ENCODE measurements at regions not wholly inside any gene's neighbourhood (a gene's known extent, or its start where the extent isn't known, plus 50 kb on each side); places are given as distances from the start of the nearest gene placed in this dataset.
"Not testable (repeated sequence)": the region's sequence is repeated elsewhere in the genome, so short reads cannot be mapped to it uniquely, and the experiment has no call there.

DNA sequence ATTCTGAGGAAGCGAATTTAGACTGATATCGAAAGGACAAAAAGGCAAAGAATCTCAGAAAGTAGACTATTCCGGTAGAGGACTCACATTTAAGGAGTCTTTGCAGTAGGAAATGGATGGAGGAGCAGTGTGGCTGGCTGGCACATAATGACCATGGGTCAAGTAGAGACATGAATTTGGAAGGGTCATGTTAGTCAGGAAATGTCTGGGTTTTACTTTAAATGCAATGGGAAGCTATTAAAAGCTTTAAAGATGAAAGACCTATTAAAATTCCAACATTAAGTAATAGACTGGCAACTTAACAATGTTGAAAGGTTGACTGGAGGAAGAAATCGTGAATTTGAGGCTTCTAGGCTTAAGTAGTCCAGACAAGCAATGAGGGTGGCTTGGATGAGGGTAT is 90.0 kb upstream of the SEMA3C start:
- H3K27ac ChIP-seq (ENCODE audit: low read depth, low read length): no peak overlapping the region
- no peak overlapping the region for H3K4me3 ChIP-seq (ENCODE audit: low read depth, low read length)
- WGBS (ENCODE audit: insufficient coverage): 98% methylated on average over 4 of the region's 4 CpGs
- peaks cover 3% of the 10 kb centered on the region for H3K9me3 ChIP-seq (ENCODE audit: control insufficient read depth, insufficient read depth, low read length)
- no peaks in the 10 kb centered on the region for H3K27me3 ChIP-seq (ENCODE audit: control insufficient read depth, insufficient read depth, low read length)
- H3K4me1 ChIP-seq (ENCODE audit: control insufficient read depth, insufficient read depth, low read length): no peaks in the 10 kb centered on the region
- no peaks in the 10 kb centered on the region for H3K36me3 ChIP-seq (ENCODE audit: control insufficient read depth, insufficient read depth, low read length)
- DNase-seq (ENCODE audit: low read depth in 4 of 6, low spot score in 6 of 6): no peak

- no peak overlapping the region for H3K4me3 ChIP-seq (ENCODE audit: low read depth, low read length)
- WGBS (ENCODE audit: insufficient coverage): no CpG with 5 or more reads among the region's 2 CpGs
- no peak overlapping the region for H3K27ac ChIP-seq (ENCODE audit: low read depth, low read length)
- no peaks in the 10 kb centered on the region for H3K36me3 ChIP-seq (ENCODE audit: control insufficient read depth, insufficient read depth, low read length)
- no peak for DNase-seq (ENCODE audit: low read depth in 4 of 6, low spot score in 6 of 6)
- peaks cover 3% of the 10 kb centered on the region for H3K9me3 ChIP-seq (ENCODE audit: control insufficient read depth, insufficient read depth, low read length)
- H3K4me1 ChIP-seq (ENCODE audit: control insufficient read depth, insufficient read depth, low read length): no peaks in the 10 kb centered on the region
- no peaks in the 10 kb centered on the region for H3K27me3 ChIP-seq (ENCODE audit: control insufficient read depth, insufficient read depth, low read length)
These were observed 88.2 kb upstream of the SEMA3C start for GRCh38 chr7:81007051-81007450.

- no peak for DNase-seq (ENCODE audit: low read depth in 4 of 6, low spot score in 6 of 6)
- WGBS (ENCODE audit: insufficient coverage): 93% methylated on average over 3 of the region's 5 CpGs
- H3K27me3 ChIP-seq (ENCODE audit: control insufficient read depth, insufficient read depth, low read length): no peaks in the 10 kb centered on the region
These were observed 86.4 kb upstream of the SEMA3C start for GRCh38 chr7:81005254-81005653.

GRCh38 chr7:81004098-81004497 is 85.2 kb upstream of the SEMA3C start:
- Histone ChIP-seq H3K9me3 (ENCODE audit: control insufficient read depth, insufficient read depth, low read length) (no peaks in the 10 kb centered on the region), H3K36me3 (ENCODE audit: control insufficient read depth, insufficient read depth, low read length) (no peaks in the 10 kb centered on the region), H3K27me3 (ENCODE audit: control insufficient read depth, insufficient read depth, low read length) (no peaks in the 10 kb centered on the region), H3K4me3 (ENCODE audit: low read depth, low read length) (no peak overlapping the region), H3K4me1 (ENCODE audit: control insufficient read depth, insufficient read depth, low read length) (no peaks in the 10 kb centered on the region), H3K27ac (ENCODE audit: low read depth, low read length) (no peak overlapping the region)
- WGBS (ENCODE audit: insufficient coverage): no CpG with 5 or more reads among the region's 1 CpG
- DNase-seq (ENCODE audit: low read depth in 4 of 6, low spot score in 6 of 6): no peak

More at GRCh38 chr7:81005254-81005653, 86.4 kb upstream of the SEMA3C start:
- no peak overlapping the region for H3K27ac ChIP-seq (ENCODE audit: low read depth, low read length)
- no peaks in the 10 kb centered on the region for H3K9me3 ChIP-seq (ENCODE audit: control insufficient read depth, insufficient read depth, low read length)
- no peak overlapping the region for H3K4me3 ChIP-seq (ENCODE audit: low read depth, low read length)
- no peaks in the 10 kb centered on the region for H3K36me3 ChIP-seq (ENCODE audit: control insufficient read depth, insufficient read depth, low read length)
- H3K4me1 ChIP-seq (ENCODE audit: control insufficient read depth, insufficient read depth, low read length): no peaks in the 10 kb centered on the region

DNA sequence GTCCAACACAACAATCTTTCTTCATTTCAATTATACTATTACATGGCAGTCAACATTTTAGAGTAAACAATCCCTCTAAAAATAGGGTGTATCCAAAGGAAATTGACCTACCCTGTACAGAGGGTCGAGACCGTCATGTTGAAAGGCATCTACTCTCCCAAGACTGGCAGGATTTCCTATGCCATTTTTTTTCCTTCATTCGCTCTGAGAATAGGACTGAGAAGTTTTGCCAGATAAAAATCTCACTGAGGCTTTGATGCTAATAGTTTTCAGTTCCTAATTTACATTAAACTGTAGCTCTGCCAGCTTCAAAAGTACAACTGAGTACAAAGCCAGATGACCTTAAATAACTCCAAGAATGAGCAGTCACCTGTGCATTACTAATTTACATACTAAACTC is 84.5 kb upstream of the SEMA3C start:
- no peaks in the 10 kb centered on the region for H3K27me3 ChIP-seq (ENCODE audit: control insufficient read depth, insufficient read depth, low read length)
- DNase-seq (ENCODE audit: low read depth in 4 of 6, low spot score in 6 of 6): peak in 2 of 6 donors; percentile 7 to 58
- no peaks in the 10 kb centered on the region for H3K9me3 ChIP-seq (ENCODE audit: control insufficient read depth, insufficient read depth, low read length)
- WGBS (ENCODE audit: insufficient coverage): no CpG with 5 or more reads among the region's 3 CpGs
- no peak overlapping the region for H3K4me3 ChIP-seq (ENCODE audit: low read depth, low read length)
- H3K27ac ChIP-seq (ENCODE audit: low read depth, low read length): no peak overlapping the region
- H3K4me1 ChIP-seq (ENCODE audit: control insufficient read depth, insufficient read depth, low read length): no peaks in the 10 kb centered on the region
- no peaks in the 10 kb centered on the region for H3K36me3 ChIP-seq (ENCODE audit: control insufficient read depth, insufficient read depth, low read length)

DNA sequence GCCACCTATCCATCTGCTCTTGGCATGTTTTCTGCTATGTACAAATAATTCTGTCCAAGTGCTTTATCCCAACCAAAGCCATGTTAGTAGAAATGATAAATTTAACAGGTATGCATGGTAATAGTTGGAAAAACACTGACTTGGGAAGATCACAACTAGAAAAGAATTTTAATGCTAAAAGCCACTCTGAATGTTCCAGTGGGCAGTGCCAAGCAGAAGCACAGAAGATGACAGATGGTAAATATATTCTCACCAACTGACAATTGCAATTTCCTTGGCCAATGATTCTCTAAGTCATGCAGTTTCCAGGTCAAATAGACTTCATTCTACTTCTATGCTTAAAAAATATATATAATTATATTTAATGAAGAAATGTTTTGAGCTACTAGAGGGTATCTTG is 83.6 kb upstream of the SEMA3C start:
- no peaks in the 10 kb centered on the region for H3K36me3 ChIP-seq (ENCODE audit: control insufficient read depth, insufficient read depth, low read length)
- H3K4me3 ChIP-seq (ENCODE audit: low read depth, low read length): no peak overlapping the region
- peak in 1 of 6 donors; percentile 66 for DNase-seq (ENCODE audit: low read depth in 4 of 6, low spot score in 6 of 6)
- H3K9me3 ChIP-seq (ENCODE audit: control insufficient read depth, insufficient read depth, low read length): no peaks in the 10 kb centered on the region
- no peak overlapping the region for H3K27ac ChIP-seq (ENCODE audit: low read depth, low read length)
- no peaks in the 10 kb centered on the region for H3K4me1 ChIP-seq (ENCODE audit: control insufficient read depth, insufficient read depth, low read length)
- no peaks in the 10 kb centered on the region for H3K27me3 ChIP-seq (ENCODE audit: control insufficient read depth, insufficient read depth, low read length)

GRCh38 chr7:80999771-81000170 is 80.9 kb upstream of the SEMA3C start:
- Histone ChIP-seq H3K27me3 (ENCODE audit: control insufficient read depth, insufficient read depth, low read length) (no peaks in the 10 kb centered on the region), H3K4me1 (ENCODE audit: control insufficient read depth, insufficient read depth, low read length) (no peaks in the 10 kb centered on the region), H3K36me3 (ENCODE audit: control insufficient read depth, insufficient read depth, low read length) (no peaks in the 10 kb centered on the region), H3K4me3 (ENCODE audit: low read depth, low read length) (no peak overlapping the region), H3K27ac (ENCODE audit: low read depth, low read length) (peak overlapping the region; percentile 78), H3K9me3 (ENCODE audit: control insufficient read depth, insufficient read depth, low read length) (no peaks in the 10 kb centered on the region)
- WGBS (ENCODE audit: insufficient coverage): no CpG with 5 or more reads among the region's 2 CpGs
- peak in 1 of 6 donors; percentile 24 for DNase-seq (ENCODE audit: low read depth in 4 of 6, low spot score in 6 of 6)

GRCh38 chr7:80999100-80999499 is 80.2 kb upstream of the SEMA3C start:
- H3K9me3 ChIP-seq (ENCODE audit: control insufficient read depth, insufficient read depth, low read length): no peaks in the 10 kb centered on the region
- no peaks in the 10 kb centered on the region for H3K4me1 ChIP-seq (ENCODE audit: control insufficient read depth, insufficient read depth, low read length)
- WGBS (ENCODE audit: insufficient coverage): 100% methylated on average over 2 of the region's 3 CpGs
- no peak overlapping the region for H3K4me3 ChIP-seq (ENCODE audit: low read depth, low read length)
- no peaks in the 10 kb centered on the region for H3K36me3 ChIP-seq (ENCODE audit: control insufficient read depth, insufficient read depth, low read length)
- no peaks in the 10 kb centered on the region for H3K27me3 ChIP-seq (ENCODE audit: control insufficient read depth, insufficient read depth, low read length)
- DNase-seq (ENCODE audit: low read depth in 4 of 6, low spot score in 6 of 6): peak in 1 of 6 donors; percentile 75
- peak overlapping the region; percentile 78 for H3K27ac ChIP-seq (ENCODE audit: low read depth, low read length)

DNA sequence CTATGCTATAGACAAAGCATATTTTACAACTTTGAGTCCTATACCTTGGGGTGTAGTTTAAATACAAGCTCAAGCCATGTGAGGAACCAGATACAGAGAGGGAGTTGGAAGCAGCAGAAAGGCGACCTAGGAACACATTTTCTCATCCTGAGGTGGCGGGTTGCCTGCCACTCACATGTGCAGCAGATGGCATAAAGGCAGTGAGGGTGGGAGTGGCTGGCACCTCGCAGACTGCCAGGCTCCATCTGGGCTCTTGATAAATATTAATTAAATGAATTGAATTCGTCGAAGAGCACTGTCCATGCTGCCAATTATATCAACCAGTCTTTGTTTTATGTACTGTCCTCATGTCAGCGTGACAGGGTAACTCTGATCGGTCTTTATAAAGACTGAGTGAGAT is 79.0 kb upstream of the SEMA3C start:
- no peaks in the 10 kb centered on the region for H3K27me3 ChIP-seq (ENCODE audit: control insufficient read depth, insufficient read depth, low read length)
- no peaks in the 10 kb centered on the region for H3K36me3 ChIP-seq (ENCODE audit: control insufficient read depth, insufficient read depth, low read length)
- peak in 2 of 6 donors; percentile 43 to 91 for DNase-seq (ENCODE audit: low read depth in 4 of 6, low spot score in 6 of 6)
- no peaks in the 10 kb centered on the region for H3K9me3 ChIP-seq (ENCODE audit: control insufficient read depth, insufficient read depth, low read length)
- no peak overlapping the region for H3K4me3 ChIP-seq (ENCODE audit: low read depth, low read length)
- no peaks in the 10 kb centered on the region for H3K4me1 ChIP-seq (ENCODE audit: control insufficient read depth, insufficient read depth, low read length)
- H3K27ac ChIP-seq (ENCODE audit: low read depth, low read length): no peak overlapping the region
- WGBS (ENCODE audit: insufficient coverage): 70% methylated on average over 2 of the region's 7 CpGs

DNA sequence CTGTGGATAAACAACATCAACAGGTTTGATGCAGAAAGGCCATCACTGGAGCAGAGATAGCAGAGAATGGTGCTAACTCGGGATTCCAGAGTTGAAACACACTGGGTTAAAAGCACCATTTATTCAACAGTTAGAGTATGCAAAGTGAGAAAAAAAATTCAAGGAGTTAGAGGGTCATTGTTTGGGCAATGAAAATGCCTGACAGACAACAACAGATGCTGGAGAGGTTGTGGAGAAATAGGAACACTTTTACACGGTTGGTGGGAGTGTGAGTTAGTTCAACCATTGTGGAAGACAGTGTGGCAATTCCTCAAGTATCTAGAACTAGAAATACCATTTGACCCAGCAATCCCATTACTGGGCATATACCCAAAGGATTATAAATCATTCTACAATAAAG is 77.4 kb upstream of the SEMA3C start:
- H3K4me1 ChIP-seq (ENCODE audit: control insufficient read depth, insufficient read depth, low read length); H3K9me3 ChIP-seq (ENCODE audit: control insufficient read depth, insufficient read depth, low read length); H3K4me3 ChIP-seq (ENCODE audit: low read depth, low read length); H3K27ac ChIP-seq (ENCODE audit: low read depth, low read length); DNase-seq (ENCODE audit: low read depth in 4 of 6, low spot score in 6 of 6); H3K27me3 ChIP-seq (ENCODE audit: control insufficient read depth, insufficient read depth, low read length); H3K36me3 ChIP-seq (ENCODE audit: control insufficient read depth, insufficient read depth, low read length): not testable (repeated sequence)
- no CpG with 5 or more reads among the region's 2 CpGs for WGBS (ENCODE audit: insufficient coverage)
